GDM1 (cell line): ENCODE measurements at regions not wholly inside any gene's neighbourhood (a gene's known extent, or its start where the extent isn't known, plus 50 kb on each side); places are given as distances from the start of the nearest gene placed in this dataset.

Experiments used
- DNase-seq: peaks from one replicate; lab custom pipeline; 2025; lab: John Stamatoyannopoulos, UW

DNA sequence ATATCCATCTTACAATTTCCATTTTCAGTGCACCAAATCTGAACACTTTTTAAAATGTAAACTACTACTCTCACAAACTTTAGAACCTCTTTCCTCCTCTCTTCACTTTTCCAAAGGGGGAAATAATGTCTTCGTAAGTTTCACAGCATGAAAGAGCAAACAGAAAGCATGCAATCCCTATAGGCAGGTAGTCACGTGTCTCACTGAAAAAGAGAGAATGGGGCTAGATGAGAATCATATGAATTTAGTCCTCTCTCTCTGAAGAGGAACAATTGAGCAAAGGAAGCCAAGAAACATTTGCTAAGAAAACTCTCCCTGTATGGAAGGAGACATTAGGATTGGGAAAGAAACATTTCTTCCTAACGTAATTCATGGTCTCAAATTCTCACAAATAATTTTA lies 613.9 kb downstream of the PLA2G4A start:
- DNase-seq = no peak

DNA sequence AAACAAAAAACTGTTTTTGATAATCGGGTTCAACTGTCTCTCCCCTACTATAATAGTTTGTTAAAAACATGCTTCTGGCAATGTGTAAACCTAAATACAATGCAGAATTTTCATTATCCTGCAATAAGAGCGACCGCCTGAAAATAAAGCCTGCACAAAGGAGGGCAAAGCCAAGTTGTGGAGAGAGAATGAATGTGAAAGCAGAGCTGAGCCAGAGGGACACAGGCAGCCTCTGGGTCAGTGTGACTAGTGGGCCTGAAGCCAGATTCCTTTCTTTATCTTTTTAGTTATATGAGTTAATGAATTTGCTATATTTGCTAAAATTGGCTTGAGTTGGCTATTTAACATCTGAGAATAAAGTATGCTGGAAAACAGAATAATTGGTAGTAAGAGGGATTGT lies 615.2 kb downstream of the PLA2G4A start:
- DNase-seq = no peak

DNA sequence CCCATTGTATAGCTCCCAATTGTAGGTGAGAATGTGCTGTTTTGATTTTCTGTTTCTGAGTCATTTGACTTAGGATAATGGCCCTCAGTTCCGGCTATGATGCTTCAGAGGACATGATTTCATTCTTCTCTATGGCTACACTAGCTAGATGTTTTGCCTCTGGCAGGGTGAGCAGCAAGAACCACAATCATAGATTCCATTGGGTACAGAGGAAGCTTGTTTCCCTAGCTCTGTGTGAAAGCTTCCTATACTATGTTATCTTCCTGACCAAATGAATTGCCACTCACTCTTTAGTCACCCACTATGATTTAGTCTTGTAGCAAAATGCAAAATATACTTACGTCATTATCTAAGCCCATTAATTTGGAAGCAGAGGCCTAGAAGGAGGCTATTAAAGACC lies 616.3 kb downstream of the PLA2G4A start:
- DNase-seq = no peak

DNA sequence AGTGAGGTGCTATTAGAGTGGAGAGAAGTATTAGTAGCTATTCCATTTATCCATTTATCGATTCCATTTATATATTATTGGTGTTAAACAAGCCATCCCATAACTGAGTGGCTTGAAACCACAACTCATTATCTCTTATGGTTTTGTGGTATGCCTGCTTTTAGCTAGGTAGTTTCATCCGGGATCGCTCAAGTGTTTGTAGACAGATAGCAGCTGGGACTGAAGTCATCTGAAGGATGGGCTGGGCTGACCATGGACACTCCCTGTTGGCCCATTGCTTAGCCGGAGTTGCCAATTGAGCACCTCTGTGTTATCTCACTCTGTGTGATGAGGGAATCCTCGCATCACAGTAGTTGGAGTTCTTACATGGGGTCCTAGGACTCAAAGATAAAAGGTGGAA lies 622.5 kb downstream of the PLA2G4A start:
- DNase-seq = no peak

DNA sequence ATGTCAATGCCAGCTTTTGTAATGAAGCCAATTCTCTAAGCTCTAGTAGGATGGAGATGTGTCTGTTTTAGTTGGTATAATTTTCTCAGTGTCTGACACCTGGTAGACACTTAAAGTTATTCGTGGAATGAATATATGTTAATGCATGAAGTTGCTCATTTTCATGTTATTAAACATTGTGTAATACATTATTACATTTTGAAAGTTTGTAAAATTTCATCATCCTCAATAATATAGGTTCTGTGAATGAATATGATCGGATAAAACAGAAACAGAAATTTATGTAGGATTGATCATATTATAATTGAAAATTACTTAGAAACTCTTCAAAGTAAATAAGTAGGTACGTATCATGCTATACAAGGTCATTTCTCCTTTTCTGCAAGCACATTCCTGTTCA lies 625.3 kb downstream of the PLA2G4A start:
- DNase-seq = no peak

DNA sequence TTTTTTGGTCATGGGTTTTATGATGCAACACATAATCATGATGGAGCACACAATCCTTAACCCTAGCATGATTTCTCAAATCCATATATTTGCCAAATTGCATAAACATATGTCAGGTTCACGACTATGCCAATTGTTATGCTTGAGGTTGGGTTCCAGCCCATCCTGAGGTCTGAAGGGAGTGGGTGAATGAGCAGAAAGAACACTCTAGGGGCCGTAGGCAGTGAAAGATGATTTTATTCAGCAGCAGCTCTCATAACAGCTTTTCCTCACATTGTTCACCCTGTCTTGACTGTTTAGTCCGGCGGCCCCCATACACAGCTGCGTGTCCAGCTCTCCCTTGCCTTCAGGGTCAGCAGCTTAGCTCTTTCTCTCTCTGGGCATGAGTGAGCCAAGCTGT lies 627.7 kb downstream of the PLA2G4A start:
- DNase-seq = no peak

DNA sequence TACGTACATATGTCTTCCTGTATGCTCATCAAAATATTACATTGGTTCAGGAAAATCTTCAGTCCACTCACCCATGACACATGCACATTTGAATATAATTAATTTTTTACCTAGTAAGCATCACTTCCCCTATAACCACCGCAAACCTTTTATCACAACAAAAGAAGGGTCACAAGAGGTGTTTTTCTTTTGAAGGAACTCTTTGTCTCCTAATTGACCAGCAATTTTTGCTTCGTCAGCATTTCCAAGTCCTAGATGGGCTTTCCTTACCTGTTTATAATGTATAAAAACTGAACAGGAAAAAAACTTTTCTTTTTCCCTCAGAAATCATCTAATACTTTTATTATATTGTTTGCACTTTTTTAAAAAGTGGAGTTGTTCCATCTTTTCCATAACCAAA lies 631.3 kb downstream of the PLA2G4A start:
- no peak for DNase-seq

DNA sequence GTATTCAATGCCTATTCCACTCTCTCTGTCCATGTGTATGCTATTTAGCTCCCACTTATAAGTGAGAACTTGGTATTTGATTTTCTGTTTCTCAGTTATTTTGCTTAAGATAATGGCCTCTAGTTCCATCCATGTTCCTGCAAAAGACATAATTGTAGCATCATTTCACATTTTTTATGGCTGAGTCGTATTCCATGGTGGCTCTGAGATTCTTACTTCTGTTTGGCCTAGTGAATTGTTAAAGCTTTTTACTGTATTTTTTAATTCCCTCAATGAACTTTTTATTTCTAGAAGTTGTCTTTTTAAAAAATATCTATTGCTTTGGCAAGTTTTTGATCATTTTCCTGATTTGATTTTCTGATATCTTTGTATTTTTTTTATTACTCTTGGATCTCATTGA lies 635.6 kb downstream of the PLA2G4A start:
- DNase-seq = no peak

DNA sequence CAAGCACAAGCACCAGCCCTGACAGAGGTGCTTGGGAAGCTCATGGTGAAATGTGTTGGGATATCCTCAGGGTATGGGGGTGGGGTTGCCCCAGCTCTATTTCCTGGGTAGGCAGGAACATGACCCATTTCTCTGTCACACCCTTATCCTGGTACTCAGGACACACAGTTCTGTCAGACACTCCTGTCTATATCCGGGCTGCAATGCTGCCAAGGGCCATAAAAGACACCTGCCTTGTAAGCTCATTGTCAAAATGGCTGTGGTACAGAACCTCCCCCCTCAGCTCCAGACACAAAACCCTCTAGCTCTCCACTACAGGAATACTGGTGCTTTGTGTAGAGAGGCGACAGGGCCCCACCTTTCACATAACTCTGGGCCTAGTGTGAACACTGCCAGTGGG lies 636.7 kb downstream of the PLA2G4A start:
- no peak for DNase-seq

DNA sequence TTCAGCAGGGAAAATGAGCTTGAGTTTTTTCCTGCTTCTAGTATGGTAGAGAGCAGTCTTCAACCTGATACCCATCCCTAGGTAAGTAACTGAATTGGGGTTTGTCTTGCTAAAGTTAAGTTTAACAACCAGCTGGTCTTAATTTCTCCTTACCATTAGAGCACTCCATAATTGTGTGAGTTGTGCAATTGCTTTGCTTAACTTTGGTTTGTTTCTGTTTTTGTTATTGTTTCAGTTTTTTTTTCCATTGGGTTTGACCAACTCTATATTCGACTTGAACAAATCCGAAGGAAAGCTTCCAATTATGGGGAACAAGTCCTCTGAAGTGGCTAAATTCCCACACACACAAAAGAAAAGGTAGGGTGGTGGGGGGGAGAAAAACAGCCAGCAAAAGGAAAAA lies 641.1 kb downstream of the PLA2G4A start:
- DNase-seq = no peak

DNA sequence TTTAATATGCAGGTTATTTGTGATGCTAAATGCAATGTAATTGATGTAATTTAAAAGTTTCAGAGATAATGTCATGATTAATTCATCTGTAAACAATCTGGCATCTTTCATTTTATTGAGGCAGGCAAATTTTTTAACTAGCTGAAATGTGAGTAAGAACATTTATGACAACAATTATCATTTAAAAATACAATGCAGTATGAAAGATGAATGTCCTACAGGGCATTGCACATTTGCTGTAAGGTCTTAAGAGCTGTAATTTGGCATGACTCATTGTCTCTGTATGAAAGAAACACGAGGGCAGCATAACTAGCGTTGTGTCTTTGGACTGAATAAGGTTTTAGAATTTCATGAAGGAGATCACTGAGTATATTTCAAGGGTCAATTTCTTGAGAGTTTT lies 642.8 kb downstream of the PLA2G4A start:
- no peak for DNase-seq

DNA sequence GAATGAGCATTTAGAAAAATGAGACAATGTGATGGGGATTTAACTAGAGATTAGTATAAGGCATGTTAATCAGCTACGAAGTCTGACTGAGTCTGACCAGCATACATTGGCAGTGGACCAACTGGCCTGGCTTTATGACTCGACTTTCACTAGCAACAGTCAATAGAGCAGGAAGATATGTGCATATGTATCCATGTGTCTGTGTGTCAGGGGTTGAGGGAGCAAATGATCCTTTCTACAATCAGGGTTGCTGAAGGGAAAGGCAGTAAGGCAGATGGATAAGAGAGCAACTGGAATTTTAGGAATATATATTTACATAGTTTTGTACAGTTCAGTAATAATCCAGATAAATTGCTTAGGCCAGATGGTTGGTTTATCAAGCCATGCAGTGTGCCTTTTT lies 645.6 kb downstream of the PLA2G4A start:
- no peak for DNase-seq

DNA sequence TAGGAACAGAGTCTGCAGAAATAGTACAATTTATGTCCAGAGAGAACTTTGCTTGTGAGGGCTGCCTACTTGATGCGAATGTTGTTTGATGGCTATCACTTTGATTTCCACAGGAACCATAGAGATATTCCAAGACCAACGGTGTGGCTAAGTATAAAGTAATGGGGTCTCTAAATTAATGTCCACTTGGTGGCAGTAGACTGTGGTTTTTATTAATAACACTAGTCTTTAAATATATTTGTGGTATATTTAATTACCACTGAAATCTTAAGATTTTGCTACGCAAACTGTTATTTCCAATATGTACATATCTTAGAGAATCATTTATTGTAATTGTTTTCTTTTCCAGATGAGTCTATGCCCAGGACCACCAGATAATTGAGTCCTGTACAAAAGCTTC lies 647.9 kb downstream of the PLA2G4A start:
- no peak for DNase-seq

DNA sequence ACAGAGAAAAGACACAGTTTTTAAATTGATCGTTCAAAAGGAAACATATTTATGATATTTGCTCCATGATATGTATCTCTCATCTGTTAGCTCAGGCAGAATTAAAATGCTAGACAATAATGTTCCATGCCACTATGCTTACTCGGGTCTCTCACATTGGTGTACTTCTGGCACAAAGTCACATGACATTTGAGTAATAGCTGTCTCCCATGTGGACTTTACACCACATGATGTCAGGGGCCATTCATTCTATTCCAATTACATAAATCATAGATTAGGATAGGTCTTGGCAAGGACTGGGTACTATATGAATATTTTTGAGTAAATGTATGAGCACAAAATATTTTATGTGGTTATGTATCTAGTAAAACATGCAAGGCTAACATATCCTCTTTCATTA lies 648.4 kb downstream of the PLA2G4A start:
- no peak for DNase-seq

DNA sequence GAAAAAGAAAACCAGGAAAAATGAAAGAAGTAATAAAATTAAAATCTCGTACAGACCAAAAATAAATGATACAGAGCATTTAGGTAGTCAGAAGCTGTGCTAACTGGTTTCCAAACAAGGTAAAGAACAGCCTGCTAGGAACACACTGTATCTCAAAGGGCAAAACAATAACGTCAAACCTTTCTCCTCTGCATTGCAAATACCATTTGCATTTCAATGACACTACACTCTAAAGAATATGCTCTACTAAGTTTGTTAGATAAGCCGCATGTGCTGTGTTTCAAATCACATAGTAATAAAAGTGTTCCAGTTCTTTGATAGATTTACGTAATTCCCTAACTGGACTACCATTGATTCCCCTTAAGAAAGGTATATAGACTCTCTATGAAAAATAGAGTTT lies 648.8 kb downstream of the PLA2G4A start:
- DNase-seq = no peak

DNA sequence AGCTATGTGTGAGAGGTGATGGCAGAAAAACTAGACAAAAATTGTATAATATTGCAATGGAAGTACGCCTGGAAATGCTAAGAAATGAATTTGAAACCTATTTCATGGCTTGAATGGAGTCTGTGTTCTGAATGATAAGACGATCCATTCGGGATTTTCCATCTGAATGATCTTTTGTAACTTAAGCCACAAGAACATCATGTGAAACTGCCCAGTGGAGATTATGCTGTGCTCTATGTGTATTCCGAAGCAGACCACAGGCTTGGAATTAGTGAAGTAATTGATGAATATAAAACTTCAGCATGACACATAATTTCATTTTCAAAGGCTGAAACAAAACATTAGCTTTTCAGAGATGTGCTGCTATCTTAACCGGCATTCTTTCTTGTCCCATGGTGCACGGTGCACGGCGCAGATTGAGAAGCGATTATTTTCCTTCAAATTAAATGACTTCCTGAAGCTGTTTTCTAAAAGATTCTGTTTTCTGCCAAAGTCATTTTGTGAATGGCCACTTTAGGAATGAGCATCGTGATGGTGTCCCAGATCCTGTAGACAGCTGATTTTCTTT lies 652.9 kb downstream of the PLA2G4A start:
- DNase-seq = no peak

DNA sequence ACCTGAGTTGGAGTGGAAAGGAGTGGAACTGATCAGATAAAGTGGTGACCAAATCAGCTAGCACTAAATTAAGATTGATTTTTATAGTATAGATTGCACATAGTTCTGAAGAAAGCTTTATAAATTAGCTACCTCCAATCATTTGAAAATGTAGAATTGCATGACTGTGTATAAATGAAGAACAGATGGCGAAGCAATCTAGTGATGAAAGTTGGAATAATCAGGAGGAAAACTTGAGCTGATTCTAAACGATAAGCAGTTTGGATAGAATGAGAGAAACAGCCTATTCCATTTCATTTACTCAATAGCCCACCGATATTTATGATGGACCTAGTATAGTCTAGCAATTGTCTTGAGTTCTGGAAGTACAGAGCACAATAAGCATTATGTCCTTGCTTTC lies 661.5 kb downstream of the PLA2G4A start:
- DNase-seq = no peak

DNA sequence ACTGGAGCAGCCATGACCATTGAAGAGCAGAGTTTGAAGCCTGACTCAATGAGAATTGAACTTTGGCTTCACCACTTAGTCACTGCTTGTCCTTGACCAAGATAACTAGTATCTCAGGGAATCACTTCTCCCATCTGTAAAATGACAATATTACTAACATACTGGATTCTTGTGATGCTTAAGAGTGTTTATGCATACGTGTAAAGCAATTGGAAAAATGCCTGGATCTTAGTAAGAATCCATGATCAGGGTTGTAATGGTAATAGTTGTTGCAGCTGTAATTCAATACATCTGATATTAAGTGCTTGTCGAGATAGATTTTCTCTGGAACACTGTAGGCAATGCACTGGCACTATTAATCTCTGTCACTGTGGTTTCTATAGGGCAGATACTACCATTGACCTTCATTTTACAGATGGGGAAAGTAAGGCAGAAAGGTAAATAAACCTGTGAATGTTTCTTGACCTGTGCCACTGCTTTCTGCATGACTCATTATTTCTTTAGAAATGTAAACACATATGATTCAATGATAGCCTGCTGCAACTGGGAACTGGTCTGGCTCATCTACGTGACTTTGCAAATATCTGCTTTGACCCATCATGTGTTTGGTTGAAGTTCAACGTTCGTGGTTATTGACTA lies 662.5 kb downstream of the PLA2G4A start:
- DNase-seq = no peak

DNA sequence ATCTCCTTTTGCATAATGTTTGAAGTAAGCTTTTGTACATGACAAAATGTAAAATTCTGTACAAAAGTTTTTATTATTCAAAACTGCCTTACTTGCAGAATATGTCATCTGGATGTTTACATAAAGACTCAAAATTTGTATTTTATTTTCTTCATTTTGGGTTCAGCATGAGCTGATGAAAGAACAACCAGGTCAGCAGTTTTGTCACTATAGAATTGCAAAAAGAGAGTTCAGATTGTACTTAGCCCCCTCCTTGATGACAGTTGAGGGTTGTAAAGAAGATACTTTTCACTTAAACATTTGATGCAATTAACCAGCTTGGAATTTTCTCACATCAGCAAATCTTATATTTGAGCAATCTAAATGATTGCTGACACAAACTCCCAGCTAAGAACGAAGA lies 669.3 kb downstream of the PLA2G4A start:
- DNase-seq = no peak

DNA sequence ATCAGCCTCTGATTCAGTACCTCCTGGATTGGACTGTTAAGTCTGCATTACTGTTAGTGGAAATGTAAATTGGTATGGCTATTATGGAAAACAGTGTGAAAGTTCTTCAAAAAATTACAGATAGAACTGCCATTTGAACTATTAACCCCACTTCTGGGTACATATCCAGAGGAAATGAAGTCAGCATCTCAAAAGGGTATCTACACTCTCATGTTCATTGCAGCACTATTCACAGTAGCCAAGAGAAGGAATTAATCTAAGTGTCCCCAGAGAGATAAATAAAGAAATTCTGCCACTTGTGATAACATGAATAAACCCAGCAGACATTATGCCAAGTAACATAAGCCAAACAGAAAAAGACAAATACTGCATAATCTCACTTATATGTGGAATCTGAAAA lies 676.0 kb downstream of the PLA2G4A start:
- no peak for DNase-seq

DNA sequence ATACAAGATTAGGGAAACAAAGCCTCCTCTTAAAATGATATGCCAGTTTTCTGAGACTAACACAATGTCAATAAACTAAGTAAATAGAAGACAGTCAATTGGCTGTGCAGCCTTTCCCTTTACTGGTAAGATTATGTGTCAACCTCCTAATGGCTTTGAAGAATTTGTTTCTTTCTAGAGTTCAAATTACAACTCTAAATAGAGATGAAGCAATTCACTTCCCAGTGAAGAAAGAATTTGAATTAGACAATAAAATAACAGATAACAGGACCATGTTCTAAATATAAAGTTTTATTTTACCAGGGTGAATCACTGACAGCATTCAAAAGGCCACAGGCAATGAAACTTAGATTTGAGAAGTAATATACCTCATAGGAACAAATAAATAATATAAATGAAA lies 680.3 kb downstream of the PLA2G4A start:
- DNase-seq = no peak

DNA sequence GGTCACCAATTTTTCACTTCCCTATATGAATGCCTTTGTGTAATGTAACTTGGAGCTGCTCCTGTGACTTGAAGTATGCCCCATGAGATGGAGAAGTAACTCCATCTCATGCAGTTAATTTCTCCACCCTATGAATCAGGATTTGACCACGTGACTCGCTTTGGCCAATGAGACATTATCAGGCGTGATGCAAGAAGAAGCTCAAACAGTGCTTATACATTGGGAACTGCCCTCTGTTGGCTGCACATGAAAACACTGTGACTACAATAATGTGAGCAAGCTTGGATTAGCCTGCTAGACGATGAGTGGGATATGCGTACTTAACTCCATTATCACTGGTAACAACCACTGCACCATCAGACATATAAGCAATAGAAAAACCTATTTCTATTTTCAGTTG lies 684.4 kb downstream of the PLA2G4A start:
- DNase-seq = no peak

DNA sequence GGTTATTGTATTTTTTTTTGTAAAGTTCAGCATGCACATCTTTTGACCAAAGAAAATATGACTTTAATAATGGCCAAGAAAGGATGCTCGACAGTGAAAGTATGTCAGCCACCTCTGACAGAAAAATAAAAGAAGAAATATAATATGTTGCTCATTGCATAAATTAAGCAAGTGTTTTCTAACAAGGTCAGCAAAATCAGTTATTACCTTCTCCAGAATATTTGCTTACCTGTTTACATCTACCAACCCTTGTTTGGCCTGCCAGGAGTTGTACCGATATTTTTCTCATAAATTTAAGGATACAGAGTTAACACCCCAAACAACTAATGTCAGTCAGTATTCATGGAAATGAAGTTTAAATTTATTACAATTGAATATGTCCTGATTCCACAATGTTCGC lies 685.4 kb downstream of the PLA2G4A start:
- no peak for DNase-seq

DNA sequence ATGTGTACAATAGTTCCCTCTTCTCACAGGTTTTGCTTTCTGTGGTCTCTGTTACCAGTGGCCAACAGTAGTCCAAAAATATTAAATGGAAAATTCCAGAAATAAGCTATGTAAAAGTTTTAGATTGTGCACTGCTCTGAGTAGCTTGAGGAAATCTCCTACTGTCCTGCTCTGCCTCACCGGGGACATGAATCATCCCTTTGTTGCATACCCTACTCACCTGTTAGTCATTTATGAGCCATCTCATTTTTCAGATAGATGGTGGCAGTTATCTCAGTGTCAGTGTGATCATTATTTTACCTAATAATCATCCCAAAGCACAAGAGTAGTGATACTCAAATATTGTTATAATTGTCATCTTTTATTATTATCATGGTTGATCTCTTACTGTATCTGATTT lies 688.1 kb downstream of the PLA2G4A start:
- DNase-seq = no peak

DNA sequence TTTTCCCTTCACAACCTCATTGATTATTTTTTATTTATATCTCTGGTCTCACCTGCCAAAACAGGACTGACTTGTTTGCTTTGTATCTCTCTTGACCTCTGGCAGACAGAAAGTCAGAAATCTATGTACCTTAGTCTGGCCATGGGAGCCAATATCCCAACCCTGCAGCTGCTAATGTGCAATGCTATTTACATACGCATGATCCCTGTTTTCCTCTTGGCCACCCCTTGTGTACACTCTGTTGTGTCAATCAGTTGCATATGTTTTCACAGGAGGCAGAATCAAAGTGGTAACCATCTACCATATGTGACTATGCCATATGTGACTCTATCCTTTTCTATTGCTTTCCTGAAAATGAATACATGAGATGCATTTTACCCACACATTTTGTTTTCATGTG lies 688.8 kb downstream of the PLA2G4A start:
- no peak for DNase-seq
